GDM1 (cell line): ENCODE measurements at regions not wholly inside any gene's neighbourhood (a gene's known extent, or its start where the extent isn't known, plus 50 kb on each side); places are given as distances from the start of the nearest gene placed in this dataset.

ENCODE experiments used
- DNase-seq: peaks from one replicate; lab custom pipeline; 2025; lab: John Stamatoyannopoulos, UW

DNA sequence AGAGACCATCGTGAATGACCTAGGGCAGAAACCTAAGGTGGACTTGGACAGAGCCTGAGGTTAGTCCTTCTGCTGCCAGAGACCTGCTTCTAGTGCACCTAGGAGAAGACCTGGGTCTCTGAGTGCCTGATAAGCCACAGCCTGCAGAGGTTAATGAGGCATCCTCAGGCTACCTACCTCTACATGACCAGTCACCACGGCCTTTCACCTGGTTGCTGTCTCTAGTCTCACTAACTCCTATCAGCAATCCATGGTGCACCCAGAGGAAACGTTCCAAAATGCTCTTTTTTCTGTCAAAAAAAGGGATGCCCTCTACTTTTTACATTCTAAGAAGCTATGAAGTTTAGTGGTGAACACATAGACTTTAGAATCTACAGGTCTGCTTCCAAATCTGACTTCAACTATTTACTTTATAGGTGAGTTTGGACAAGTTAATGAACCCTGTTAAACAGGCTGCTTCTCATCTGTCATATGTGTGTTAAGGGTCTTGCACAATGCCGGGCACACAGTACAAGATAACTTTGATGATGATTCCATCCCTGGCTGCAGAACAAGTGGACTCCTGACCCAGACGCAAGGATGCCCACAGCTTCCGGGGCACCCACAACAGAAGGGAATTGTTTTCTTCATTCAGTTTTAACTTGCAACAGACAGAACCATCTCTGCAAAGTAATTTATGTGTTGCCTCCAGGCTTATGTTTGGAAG lies 469.9 kb upstream of the CDH5 start:
- no peak for DNase-seq

DNA sequence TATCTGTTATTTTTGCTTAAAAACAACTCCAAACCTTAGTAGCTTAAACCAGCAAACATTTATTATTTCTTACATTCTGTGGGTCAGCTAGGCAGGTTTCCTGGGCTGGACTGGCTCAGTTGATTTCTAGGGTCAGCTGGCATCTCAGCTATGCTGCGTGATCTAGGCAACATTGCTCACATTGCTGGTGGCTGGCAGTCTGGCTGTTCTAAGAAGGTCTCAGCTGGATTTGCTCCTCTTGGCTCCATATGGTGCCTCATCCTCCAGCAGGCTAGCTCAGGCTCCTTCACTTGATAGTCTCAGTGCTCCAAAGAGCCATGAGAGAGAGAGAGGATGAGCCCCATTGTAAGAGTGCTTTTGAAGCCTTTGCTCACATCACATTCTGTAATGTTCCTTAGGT lies 470.6 kb upstream of the CDH5 start:
- no peak for DNase-seq

DNA sequence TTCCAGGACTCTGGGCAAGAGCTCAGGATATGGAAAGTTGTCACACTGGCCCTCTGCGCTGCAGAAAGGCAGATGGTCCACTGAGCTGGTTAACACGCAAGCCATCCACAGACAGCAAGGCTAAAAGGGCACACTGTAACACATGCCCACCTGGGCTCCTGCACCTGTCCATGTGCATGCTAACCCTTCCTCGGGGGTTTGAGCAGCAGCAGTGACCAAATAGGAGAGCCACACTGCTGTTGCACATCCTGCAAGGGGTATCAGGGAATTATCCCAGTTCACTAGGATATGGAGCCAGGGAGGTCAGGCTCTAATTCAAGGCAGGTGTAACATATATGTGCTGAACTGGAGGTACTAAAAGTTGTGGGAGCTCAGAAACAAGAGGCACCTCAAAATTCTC lies 471.0 kb upstream of the CDH5 start:
- no peak for DNase-seq

DNA sequence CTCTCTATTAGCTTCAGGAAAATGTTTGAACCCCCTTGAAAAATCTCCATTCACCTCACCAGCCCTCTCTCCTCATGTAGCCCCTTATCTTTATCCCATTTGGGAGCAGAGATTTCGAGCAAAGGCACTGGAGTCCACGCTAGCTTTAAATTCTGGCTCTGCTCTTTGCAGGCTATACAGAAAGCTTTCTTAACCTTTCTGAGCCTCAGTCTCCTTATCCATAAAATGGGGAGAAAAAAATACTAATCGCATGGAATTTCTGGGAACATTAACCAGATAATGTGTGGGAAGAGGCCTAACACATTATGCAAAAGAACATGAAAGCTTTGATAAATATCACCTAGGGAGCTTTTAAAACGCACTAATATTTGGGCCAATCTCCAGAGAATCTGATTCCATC lies 476.3 kb upstream of the CDH5 start:
- no peak for DNase-seq

DNA sequence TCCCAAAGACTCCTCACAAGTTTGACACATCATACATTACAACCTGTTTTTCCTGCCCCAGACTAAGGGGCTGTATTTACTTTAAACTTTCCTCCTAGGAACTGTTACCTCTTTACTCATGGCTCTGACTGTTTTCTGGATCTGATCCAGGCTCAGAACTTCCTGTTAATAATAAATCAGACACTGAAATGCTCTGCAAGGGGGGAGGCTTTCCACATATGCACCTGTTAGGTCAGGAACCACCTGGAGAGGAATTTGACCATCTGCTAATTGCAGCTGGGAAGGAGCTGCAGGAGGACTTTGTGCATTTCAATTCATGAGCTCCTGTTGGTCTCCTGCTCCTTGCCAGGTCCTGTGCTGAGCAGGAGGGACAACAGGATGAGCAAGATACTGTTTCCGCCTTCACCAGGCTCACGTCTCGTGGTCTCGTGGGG lies 476.9 kb upstream of the CDH5 start:
- DNase-seq, result no peak

DNA sequence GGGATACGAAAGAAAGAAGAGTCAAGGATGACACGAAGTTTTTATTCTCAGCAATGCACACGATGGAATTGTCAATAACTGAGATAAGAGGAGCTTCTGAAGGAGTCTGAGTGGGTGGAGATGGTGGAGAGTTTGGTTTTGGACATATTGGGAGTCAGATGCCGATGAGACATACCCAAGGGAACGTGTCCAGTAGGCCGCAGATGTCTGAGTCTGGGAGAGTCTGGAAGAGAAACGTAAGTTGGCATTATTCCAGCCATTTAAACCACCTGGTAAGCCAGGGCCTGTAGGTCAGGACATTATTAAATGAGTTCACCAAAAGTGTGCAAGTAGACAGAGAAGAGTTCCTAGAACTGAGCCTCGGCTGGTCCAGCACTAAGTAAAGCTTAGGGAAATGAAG lies 478.3 kb upstream of the CDH5 start:
- DNase-seq, result no peak

DNA sequence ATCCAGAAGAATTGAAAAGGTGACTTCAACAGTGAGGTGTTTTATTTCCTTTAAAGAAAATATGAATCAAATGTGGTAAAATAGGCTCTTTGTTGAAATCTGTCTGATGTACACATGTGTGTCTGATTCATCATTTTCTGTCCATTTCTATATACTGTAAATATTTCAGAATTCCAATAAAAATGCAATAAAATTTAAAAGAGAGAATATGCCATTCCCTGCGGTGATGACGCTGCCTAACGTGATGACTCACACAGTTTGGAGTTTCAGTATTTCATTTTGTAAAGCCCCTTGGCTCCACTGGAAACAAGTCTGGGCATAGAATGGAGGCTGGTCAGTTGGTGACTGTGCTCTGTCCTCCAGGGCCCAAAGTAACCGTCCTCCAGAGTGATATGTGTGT lies 482.5 kb upstream of the CDH5 start:
- DNase-seq, result no peak

DNA sequence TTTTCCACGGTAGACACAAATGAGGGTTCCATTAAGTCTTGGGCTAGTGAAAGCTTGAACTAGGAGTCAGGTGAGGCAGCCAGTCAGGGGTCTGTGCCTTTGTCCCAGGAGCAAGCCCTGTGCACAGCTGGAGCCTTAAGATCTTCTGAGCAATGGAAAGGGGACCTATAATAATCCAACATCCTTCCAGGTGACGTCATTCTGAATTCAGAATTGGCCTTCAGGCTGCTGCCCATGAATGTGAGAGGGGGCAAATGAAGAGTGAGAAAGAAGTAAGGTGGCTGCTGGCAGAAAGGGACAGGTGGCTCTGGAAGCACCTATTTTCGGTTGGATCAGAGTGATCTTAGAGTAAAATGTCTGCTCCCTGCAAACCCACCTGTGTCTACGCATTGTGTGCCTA lies 488.1 kb upstream of the CDH5 start:
- no peak for DNase-seq

DNA sequence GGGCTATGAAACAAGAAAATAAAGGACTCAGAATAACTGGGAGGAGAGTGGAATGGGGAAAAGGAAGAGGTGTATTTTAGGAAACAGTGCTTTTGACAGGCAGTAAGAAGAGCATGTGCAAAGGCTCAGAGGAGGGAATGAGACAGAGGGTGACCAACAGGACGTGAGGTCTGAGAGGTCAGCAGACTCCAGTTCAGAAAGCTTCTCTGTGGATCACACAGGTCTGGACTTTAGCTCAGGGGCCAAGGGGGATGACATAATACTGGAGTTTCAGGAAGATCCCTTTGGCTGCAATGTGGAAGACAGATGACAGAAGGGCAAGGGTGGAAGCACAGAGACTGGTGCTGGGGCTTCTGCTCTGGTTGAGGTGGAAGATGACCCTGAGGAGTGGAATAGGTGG lies 489.9 kb upstream of the CDH5 start:
- no peak for DNase-seq

DNA sequence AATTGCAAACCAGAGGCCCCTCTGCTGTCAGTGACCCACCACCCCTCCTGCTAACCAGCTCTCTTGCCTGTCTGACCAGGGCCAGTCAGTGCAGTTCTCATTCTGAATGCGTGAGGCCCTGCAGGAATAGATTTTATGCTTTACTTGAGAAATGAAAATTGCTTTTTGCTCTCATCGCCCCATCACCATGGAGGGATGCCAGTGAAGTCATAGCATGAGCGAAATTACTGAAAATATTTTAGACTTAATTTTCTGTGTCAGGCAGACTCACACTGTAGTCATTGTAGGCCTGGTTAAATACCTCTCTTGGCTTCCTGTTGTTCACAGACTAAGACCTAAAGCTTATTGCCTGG lies 490.5 kb upstream of the CDH5 start:
- no peak for DNase-seq

DNA sequence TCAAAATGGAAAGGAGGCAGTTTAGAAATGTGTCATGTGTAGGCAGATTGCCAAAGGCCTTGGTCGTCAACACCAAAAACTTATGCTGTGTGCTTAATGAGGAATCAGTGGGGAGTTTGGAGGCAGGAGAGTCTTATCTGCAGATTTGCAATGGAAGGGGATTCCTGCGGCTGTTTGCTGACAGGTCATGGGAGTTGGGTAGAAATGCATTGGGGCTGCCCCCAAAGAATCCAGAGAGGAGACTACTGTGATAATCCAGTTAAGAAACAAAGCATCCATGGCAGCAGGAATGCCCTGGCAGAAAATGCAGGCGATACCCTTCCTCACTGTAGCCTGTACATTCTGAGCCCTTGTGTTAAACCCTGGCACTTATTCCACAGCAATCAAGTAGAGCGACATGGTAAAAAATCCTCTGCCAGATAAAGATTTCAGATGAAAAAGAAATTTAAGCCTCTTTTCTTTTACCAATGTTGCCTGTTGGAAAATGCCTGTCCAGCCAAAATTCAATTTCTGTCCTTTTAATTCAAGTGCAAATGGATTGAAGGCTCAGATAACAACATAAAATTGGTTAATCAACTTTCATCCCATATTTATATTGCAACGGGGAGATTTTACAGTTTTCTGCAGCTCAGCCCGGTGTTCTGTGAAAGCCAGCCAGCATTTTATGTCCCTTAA lies 491.0 kb upstream of the CDH5 start:
- no peak for DNase-seq

DNA sequence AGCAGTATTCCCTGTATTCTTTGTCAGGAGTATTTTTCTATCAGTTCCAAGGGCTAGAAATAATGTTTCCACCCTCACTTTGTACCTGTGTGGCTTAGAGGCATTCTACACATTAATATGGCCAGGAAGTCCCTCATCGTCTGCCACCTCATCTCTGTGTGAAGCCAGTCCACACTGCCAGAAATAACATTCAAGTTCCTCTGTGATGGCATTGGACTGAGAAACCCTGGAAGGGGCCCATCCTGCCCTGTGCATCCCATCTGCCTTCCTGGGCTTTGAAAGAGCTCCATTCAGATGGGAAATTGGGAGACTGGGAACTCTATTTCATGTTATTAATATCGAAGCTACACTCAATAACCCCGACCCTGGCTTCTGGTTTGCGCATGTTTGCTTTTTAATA lies 497.2 kb upstream of the CDH5 start:
- no peak for DNase-seq

DNA sequence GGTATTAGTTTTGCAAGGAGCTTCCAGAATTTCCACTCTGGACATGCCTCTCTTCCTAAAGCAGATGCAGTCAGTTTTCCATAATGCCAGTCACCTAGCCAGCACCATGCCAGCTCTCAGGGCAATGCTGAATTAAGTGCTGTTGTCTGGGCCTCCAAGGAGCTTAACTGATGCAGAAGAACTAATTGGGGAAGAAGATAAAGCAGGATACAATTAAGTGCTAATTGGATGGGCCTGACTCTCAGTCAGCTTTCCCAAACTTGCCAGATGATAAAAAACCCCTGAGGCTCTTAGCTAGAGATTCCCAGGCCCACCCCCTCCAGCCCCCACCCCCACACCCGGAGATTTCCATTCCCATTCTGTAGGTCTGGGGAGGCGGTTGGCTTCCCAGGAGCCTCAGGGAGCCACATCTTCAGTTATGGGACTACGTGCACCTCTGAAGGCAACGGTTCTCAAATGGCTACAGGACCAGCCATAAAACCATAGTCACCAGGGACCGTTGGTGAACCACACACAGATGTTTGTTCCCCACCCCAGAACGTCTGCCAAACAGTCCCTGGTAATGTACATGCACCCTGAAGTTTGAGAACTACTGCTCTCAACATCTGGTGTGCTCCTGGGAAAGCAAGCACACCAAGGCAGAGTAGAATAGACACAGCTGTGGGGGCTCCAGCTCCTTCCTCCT lies 499.1 kb upstream of the CDH5 start:
- DNase-seq, result no peak

DNA sequence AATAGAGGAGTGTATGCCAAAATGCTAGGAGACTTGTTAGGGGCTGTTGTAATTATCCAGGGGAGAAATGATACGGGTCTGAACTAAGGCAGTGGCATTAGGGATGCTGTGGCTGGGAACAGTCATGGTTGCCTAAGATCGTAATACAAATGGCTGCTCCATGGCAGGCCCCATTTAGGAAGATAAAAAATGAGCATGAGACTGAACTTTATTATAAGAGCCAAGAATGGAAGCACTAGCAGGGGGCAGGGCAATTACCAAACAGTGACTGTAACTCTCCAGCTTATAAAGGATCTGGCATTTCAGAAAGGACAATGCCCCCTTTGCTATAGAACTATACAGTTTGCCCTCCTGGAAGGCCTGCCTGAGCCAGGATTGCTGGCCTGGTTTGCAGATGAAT lies 503.3 kb upstream of the CDH5 start:
- no peak for DNase-seq

DNA sequence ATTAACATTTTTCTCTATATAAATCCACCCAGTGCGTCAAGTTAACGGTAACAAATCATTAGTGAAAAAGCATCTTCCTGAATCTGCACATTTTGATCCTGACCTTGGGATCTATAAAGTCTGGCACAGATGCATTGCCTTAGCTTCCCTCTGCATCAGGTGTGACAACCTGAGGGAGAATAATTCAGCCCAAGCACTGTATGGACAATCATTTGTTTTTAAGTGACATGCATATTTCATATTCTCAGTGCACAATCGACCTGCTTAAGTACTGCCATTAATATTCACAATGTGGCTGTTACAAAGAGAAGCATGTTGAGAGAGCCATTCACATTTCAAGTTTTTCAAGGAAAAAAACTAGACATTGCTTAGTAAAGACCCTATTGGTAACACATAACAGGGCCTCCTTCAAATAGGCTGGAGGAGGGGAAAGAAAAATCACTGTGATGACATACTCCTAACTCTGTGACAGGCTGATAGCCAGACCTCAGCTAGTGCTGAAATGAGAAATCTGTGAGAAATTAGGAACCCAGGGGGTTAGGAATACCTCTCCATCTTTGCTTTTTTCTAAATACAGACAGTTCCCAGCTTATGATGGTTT lies 505.3 kb upstream of the CDH5 start:
- no peak for DNase-seq

DNA sequence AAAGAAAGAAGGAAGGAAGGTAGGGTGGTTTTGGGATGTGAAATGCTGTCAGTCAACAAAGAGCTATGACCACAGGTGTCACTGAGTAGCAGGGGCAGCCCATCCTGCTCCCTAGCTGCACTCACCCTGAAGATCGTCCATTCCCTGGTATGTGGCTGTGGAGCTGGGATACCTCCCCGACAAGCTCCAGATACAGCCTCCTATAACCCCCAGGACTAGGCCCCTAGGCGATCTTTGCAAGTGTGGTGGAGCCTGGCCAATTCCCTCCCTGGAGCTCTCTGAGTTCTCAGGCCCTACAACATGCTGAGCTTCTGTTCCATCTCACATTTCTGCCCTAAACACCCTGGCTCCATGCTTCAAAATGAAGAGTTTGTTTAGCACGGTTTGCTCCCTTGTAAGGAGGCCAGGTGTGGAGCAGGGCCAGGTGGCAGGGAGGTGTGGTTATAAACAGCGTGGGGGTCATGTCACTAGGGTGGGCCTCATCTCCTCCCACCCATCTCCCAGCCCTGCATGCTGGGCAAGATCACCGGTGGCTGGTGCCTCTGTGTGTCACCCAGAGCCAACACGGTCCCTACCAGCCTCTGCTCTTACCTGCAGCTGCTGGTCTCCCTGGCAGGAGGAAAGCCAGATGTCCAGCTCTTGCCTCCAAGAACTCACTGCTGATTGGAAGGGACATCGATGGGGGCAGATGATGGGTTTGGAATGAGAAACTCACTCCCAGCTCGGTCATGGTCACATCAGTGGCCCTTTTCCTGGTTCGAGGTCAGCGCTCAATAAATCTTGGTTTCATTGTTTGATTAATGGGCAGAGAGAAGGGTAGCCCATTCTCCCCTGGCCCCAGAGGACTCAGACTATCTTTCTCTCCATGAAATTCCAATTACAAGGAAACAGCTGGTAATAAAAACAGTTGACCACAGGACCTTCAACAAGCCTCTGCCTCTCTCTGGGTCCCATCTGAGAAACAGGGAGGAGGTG lies 511.0 kb upstream of the CDH5 start:
- no peak for DNase-seq

DNA sequence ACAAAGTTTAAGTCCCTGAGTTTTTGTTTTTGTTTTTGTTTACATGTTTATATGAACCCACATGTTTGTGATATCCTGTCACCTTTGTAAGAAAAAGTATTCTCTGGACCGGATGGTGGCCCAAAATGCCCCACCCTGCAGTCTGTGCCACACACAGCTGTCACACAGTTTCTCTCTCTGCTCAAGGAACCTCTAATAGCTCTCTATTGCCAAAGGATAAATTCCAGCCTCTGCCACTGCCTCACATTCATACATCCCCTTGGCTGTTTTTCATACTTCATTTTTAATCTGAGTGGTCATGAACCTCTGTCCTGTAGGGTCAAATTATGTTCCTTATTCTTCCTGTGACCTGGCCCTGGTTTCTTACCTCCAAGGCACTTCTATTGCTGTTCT lies 520.3 kb upstream of the CDH5 start:
- no peak for DNase-seq

DNA sequence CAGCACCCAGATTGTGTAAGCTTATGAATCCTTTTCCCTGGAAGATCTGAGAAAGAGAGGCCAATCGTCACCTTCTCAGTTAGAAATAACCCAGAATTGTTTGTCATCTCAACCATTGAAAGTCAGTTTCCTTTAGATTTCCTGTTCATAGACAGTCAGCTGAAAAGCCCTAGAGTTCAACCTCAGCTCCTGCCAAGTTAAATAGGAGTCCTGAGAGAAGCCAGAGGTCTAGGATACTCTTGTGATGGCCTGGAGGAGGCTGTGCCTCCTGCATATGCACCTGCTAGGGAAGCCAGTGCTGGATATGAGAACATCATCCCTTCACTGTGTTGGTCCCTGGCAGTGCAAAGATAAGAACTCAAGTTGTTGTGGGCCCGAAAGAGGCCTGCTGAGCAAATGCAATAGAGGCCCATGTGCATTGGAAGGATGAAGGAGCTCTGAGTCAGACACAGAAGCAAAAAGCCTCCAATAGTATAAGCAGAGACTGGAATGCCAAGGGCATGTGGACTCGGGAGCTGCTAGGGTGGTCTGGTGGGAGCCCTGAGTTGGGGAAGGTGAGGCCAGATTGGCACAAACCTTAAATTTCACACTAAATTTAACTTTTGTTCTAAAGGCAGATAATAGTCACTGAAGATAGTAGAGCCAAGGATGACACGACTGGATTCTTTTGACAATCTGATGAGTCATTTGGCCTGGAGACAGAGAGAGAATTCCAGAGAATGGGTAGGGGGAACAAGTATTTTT lies 520.9 kb upstream of the CDH5 start:
- no peak for DNase-seq

DNA sequence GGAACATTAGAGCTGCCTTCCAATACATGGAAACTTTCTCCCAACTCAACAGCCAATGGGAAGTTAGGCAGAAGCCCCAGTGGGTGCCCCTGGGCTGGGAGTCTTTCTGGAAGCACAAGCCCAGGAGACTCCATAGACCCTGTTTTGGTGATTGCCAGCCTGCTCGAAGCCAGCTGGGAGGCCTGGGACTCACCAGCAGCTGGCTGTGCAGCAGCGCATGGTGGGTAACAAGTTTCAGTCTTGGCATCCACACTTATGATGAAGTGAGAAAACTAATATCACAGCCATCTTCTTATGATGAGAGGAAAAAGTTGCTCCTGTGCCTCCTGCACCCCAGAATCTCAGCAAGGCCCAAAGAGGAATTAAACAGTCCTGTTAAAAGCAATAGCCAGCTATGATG lies 522.5 kb upstream of the CDH5 start:
- DNase-seq, result no peak

DNA sequence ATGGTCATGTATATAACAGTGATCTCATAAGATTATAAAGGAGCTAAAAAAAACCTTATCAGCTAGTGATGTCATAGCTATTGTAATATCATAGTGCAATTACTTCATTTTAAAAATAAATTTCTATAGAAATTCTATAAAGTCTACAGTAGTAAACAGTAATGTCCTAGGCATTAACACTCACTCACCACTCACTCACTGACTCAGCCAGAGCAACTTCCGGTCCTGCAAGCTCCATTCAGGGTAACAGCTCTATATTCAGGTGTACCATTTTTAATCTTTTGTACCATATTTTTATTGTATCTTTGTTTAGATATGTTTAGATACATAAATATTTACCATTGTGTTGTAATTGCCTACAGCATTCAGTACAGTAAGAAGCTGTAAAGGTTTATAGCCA lies 524.4 kb upstream of the CDH5 start:
- no peak for DNase-seq

DNA sequence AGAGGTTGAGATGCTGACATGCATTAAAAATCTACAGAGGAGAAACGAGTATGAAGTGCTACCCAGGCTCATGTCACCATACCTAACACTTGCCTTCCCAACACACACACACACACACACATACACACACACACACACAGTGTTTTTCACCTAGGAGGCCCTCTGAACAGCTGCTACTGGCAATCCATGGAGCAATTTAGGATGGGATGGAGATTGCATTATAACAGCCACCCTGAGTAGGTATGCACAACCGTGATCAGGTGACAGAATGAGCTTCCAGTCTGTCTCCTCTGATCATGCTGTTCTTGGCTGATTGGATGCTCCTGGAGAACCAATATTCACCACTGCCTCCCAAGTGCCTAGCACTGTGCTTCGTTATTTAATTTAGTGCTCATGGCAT lies 528.5 kb upstream of the CDH5 start:
- DNase-seq, result no peak
